ENCODE measurements at regions not wholly inside any gene's neighbourhood (a gene's known extent, or its start where the extent isn't known, plus 50 kb on each side); places are given as distances from the start of the nearest gene placed in this dataset.

GRCh38 chr6:22433745-22434144 is 135.6 kb upstream of the HDGFL1 start:
- Histone ChIP-seq H3K36me3 (ENCODE audit: insufficient read depth, low read length) (no peaks in the 10 kb centered on the region), H3K27ac (ENCODE audit: low read depth, low read length) (no peak overlapping the region), H3K27me3 (ENCODE audit: insufficient read depth, low read length) (no peaks in the 10 kb centered on the region), H4K20me1 (ENCODE audit: insufficient read depth, low read length) (no peaks in the 10 kb centered on the region), H3K4me1 (ENCODE audit: insufficient read depth, low read length) (no peaks in the 10 kb centered on the region), H3K79me2 (ENCODE audit: insufficient read depth, low read length) (no peaks in the 10 kb centered on the region), H3K4me2 (ENCODE audit: insufficient read depth, low read length) (no peak overlapping the region), H3K4me3 (ENCODE audit: insufficient read depth, low read length) (no peak overlapping the region), H2AFZ (ENCODE audit: low read length) (no peak overlapping the region), H3K9me3 (ENCODE audit: low read depth, low read length) (no peaks in the 10 kb centered on the region)
- TF ChIP-seq CTCF (IDR thresholded peaks at IDR 0.05; ENCODE audit: extremely low read depth, low read depth, low read length), result no peak
- no peak for DNase-seq (ENCODE audit: insufficient read length, low spot score, missing footprints)

GRCh38 chr6:22435151-22435550 is 134.2 kb upstream of the HDGFL1 start:
- Histone ChIP-seq H2AFZ (ENCODE audit: low read length) (no peak overlapping the region), H4K20me1 (ENCODE audit: insufficient read depth, low read length) (no peaks in the 10 kb centered on the region), H3K4me2 (ENCODE audit: insufficient read depth, low read length) (no peak overlapping the region), H3K27me3 (ENCODE audit: insufficient read depth, low read length) (no peaks in the 10 kb centered on the region), H3K4me1 (ENCODE audit: insufficient read depth, low read length) (no peaks in the 10 kb centered on the region), H3K79me2 (ENCODE audit: insufficient read depth, low read length) (no peaks in the 10 kb centered on the region), H3K27ac (ENCODE audit: low read depth, low read length) (no peak overlapping the region), H3K4me3 (ENCODE audit: insufficient read depth, low read length) (no peak overlapping the region), H3K36me3 (ENCODE audit: insufficient read depth, low read length) (no peaks in the 10 kb centered on the region), H3K9me3 (ENCODE audit: low read depth, low read length) (no peaks in the 10 kb centered on the region)
- no peak for TF ChIP-seq CTCF (IDR thresholded peaks at IDR 0.05; ENCODE audit: extremely low read depth, low read depth, low read length)
- no peak for DNase-seq (ENCODE audit: insufficient read length, low spot score, missing footprints)

GRCh38 chr6:22436134-22436533 is 133.2 kb upstream of the HDGFL1 start:
- Histone ChIP-seq H3K27me3 (ENCODE audit: insufficient read depth, low read length) (no peaks in the 10 kb centered on the region), H3K4me1 (ENCODE audit: insufficient read depth, low read length) (no peaks in the 10 kb centered on the region), H3K36me3 (ENCODE audit: insufficient read depth, low read length) (no peaks in the 10 kb centered on the region), H3K9me3 (ENCODE audit: low read depth, low read length) (no peaks in the 10 kb centered on the region), H3K4me3 (ENCODE audit: insufficient read depth, low read length) (no peak overlapping the region), H3K4me2 (ENCODE audit: insufficient read depth, low read length) (no peak overlapping the region), H3K27ac (ENCODE audit: low read depth, low read length) (no peak overlapping the region), H2AFZ (ENCODE audit: low read length) (no peak overlapping the region), H3K79me2 (ENCODE audit: insufficient read depth, low read length) (no peaks in the 10 kb centered on the region), H4K20me1 (ENCODE audit: insufficient read depth, low read length) (no peaks in the 10 kb centered on the region)
- TF ChIP-seq CTCF (IDR thresholded peaks at IDR 0.05; ENCODE audit: extremely low read depth, low read depth, low read length), result no peak
- DNase-seq (ENCODE audit: insufficient read length, low spot score, missing footprints), result no peak

GRCh38 chr6:22437665-22438064 is 131.7 kb upstream of the HDGFL1 start:
- TF ChIP-seq CTCF (IDR thresholded peaks at IDR 0.05; ENCODE audit: extremely low read depth, low read depth, low read length), result no peak

More at GRCh38 chr6:22437665-22438064, 131.7 kb upstream of the HDGFL1 start:
- Histone ChIP-seq H2AFZ (ENCODE audit: low read length) (no peak overlapping the region), H3K4me3 (ENCODE audit: insufficient read depth, low read length) (no peak overlapping the region), H3K27me3 (ENCODE audit: insufficient read depth, low read length) (no peaks in the 10 kb centered on the region), H3K79me2 (ENCODE audit: insufficient read depth, low read length) (no peaks in the 10 kb centered on the region), H3K36me3 (ENCODE audit: insufficient read depth, low read length) (no peaks in the 10 kb centered on the region), H3K9me3 (ENCODE audit: low read depth, low read length) (no peaks in the 10 kb centered on the region), H4K20me1 (ENCODE audit: insufficient read depth, low read length) (no peaks in the 10 kb centered on the region), H3K4me1 (ENCODE audit: insufficient read depth, low read length) (no peaks in the 10 kb centered on the region), H3K27ac (ENCODE audit: low read depth, low read length) (no peak overlapping the region), H3K4me2 (ENCODE audit: insufficient read depth, low read length) (no peak overlapping the region)
- DNase-seq (ENCODE audit: insufficient read length, low spot score, missing footprints), result no peak

Measured in osteoblast (primary cell).